H1 (cell line): ENCODE measurements at regions not wholly inside any gene's neighbourhood (a gene's known extent, or its start where the extent isn't known, plus 50 kb on each side); places are given as distances from the start of the nearest gene placed in this dataset.

ENCODE experiments used
- CTCF ChIA-PET: fragments of 300-600 bp; sonication (Branson Sonifier 250); formaldehyde crosslinking; loops from one replicate; lab custom pipeline; 2021; ENCODE audit not compliant: partially characterized antibody; lab: Charles Lee
- POLR2A ChIA-PET: fragments of 300-600 bp; sonication (Branson Sonifier 250); formaldehyde crosslinking; loops from one replicate; lab custom pipeline; 2021; ENCODE audit warnings: inconsistent platforms; ENCODE audit not compliant: partially characterized antibody; lab: Charles Lee
- DNase-seq, 2 experiments: peaks; one replicate each; pipeline versions ENCODE4 v3.0.0 to v3.0.0-alpha.2; 2010 to 2022; ENCODE audit warnings: low spot score in 2 of 2, low read depth in 1 of 2, mixed read lengths in 1 of 2
- FAIRE-seq: peaks from 2 replicates; lab custom pipeline; 2011; peaks lifted over from hg19 to GRCh38; lab: Jason Lieb, UNC
- H2AFZ ChIP-seq: 2 replicates; pipeline ENCODE4 v1.8.1; 2012; ENCODE audit warnings: low read length, inconsistent platforms
- H2AK5ac ChIP-seq: 2 replicates; pipeline ENCODE4 v1.6.1; 2013; ENCODE audit warnings: low read depth, low read length
- H2BK120ac ChIP-seq: replicated peaks from 2 replicates; pipeline ENCODE3; 2013; ENCODE audit warnings: low read depth, low read length, inconsistent platforms
- H2BK12ac ChIP-seq: 2 replicates; pipeline ENCODE4 v1.6.1; 2013; ENCODE audit warnings: low read depth, low read length
- H2BK15ac ChIP-seq: 2 replicates; pipeline ENCODE4 v1.6.1; 2013; ENCODE audit warnings: low read length
- H2BK20ac ChIP-seq: 2 replicates; pipeline ENCODE4 v1.6.1; 2013; ENCODE audit warnings: low read length
- H2BK5ac ChIP-seq: 2 replicates; pipeline ENCODE4 v1.6.1; 2013; ENCODE audit warnings: low read depth, low read length
- H3K14ac ChIP-seq: 2 replicates; pipeline ENCODE4 v1.6.1; 2013; ENCODE audit warnings: inconsistent platforms; ENCODE audit not compliant: insufficient read length
- H3K18ac ChIP-seq: 2 replicates; pipeline ENCODE4 v1.6.1; 2013; ENCODE audit warnings: low read length; ENCODE audit errors: extremely low read depth
- H3K23ac ChIP-seq: 2 replicates; pipeline ENCODE4 v1.6.1; 2013; ENCODE audit warnings: inconsistent platforms; ENCODE audit not compliant: insufficient read length
- H3K23me2 ChIP-seq: 2 replicates; pipeline ENCODE4 v1.6.1; 2013; ENCODE audit warnings: low read depth, low read length
- H3K27ac ChIP-seq: 2 replicates; pipeline ENCODE4 v1.6.1; 2011; ENCODE audit warnings: low read depth, low read length, inconsistent platforms
- H3K27me3 ChIP-seq, 4 experiments: replicated peaks in 1 of 4; 1 replicate in 1 of 4; 2 replicates in 3 of 4; pipeline versions ENCODE4 v1.6.1 to v1.8.1; 2011 to 2013; ENCODE audit warnings: low read length in 3 of 4, mild to moderate bottlenecking in 3 of 4, inconsistent platforms in 2 of 4, mixed read lengths in 2 of 4, moderate library complexity in 1 of 4; ENCODE audit not compliant: control insufficient read depth in 3 of 4, insufficient read depth in 3 of 4; ENCODE audit errors: extremely low read depth in 1 of 4
- H3K36me3 ChIP-seq, 4 experiments: 2 replicates each; pipeline versions ENCODE4 v1.6.1 to v1.8.1; 2011 to 2013; ENCODE audit warnings: mild to moderate bottlenecking in 4 of 4, low read length in 3 of 4, moderate library complexity in 2 of 4, control low read depth in 1 of 4, inconsistent platforms in 1 of 4; ENCODE audit not compliant: insufficient read depth in 4 of 4, control insufficient read depth in 2 of 4
- H3K4ac ChIP-seq: replicated peaks from 2 replicates; pipeline ENCODE3; 2013; ENCODE audit warnings: low read length, low read depth, mixed read lengths, inconsistent platforms; ENCODE audit not compliant: insufficient read length
- H3K4me1 ChIP-seq, 4 experiments: replicated peaks in 1 of 4; 1 replicate in 1 of 4; 2 replicates in 3 of 4; pipeline versions ENCODE4 v1.6.1 to v1.8.1; 2011 to 2013; ENCODE audit warnings: low read length in 3 of 4, inconsistent platforms in 2 of 4, mixed read lengths in 1 of 4; ENCODE audit not compliant: insufficient read depth in 4 of 4, control insufficient read depth in 3 of 4
- H3K4me2 ChIP-seq, 2 experiments: 2 replicates each; pipeline versions ENCODE4 v1.6.1 to v1.8.1; 2011 to 2013; ENCODE audit warnings: low read depth in 2 of 2, low read length in 2 of 2, control low read depth in 1 of 2, inconsistent platforms in 1 of 2, mild to moderate bottlenecking in 1 of 2; ENCODE audit not compliant: insufficient read depth in 1 of 2
- H3K4me3 ChIP-seq, 4 experiments: fragments of 200-600, 300-600 bp in 1 of 4; sonication (generic), shearing (Covaris generic), sonication (Bioruptor Twin) in 1 of 4; 2 replicates each; pipeline versions ENCODE4 v1.5.1 to v1.8.1; 2011 to 2016; ENCODE audit warnings: low read length in 4 of 4, low read depth in 3 of 4, control low read depth in 2 of 4, inconsistent platforms in 2 of 4, mild to moderate bottlenecking in 2 of 4, mixed read lengths in 1 of 4, moderate library complexity in 1 of 4; ENCODE audit not compliant: insufficient read depth in 2 of 4; ENCODE audit errors: extremely low read depth in 1 of 4
- H3K56ac ChIP-seq: replicated peaks from 2 replicates; pipeline ENCODE3; 2013; ENCODE audit warnings: low read depth, mild to moderate bottlenecking, mixed read lengths, low read length, inconsistent platforms; ENCODE audit not compliant: insufficient read length
- H3K79me1 ChIP-seq: 2 replicates; pipeline ENCODE4 v1.6.1; 2013; ENCODE audit warnings: low read depth, low read length, control low read depth
- H3K79me2 ChIP-seq, 2 experiments: 2 replicates each; pipeline versions ENCODE4 v1.6.1 to v1.8.1; 2012 to 2013; ENCODE audit warnings: low read length in 2 of 2, mild to moderate bottlenecking in 2 of 2, inconsistent platforms in 1 of 2; ENCODE audit not compliant: insufficient read depth in 2 of 2, control insufficient read depth in 1 of 2
- H3K9ac ChIP-seq, 4 experiments: replicated peaks in 1 of 4; 1 replicate in 1 of 4; 2 replicates in 3 of 4; pipeline versions ENCODE4 v1.6.1 to v1.8.1; 2011 to 2013; ENCODE audit warnings: low read depth in 3 of 4, low read length in 3 of 4, control low read depth in 2 of 4, mild to moderate bottlenecking in 2 of 4, moderate library complexity in 2 of 4, inconsistent platforms in 1 of 4; ENCODE audit errors: extremely low read depth in 1 of 4
- H3K9me3 ChIP-seq, 2 experiments: 2 replicates each; pipeline versions ENCODE4 v1.6.1 to v1.8.1; 2012 to 2013; ENCODE audit warnings: mild to moderate bottlenecking in 2 of 2, moderate library complexity in 2 of 2, control low read depth in 1 of 2, inconsistent platforms in 1 of 2, low read depth in 1 of 2, low read length in 1 of 2, mixed read lengths in 1 of 2; ENCODE audit not compliant: insufficient read depth in 2 of 2
- H4K20me1 ChIP-seq, 2 experiments: replicated peaks in 1 of 2; 2 replicates each; pipeline versions ENCODE3 to v1.8.1; 2011 to 2013; ENCODE audit warnings: inconsistent platforms in 2 of 2, low read length in 2 of 2, mild to moderate bottlenecking in 1 of 2; ENCODE audit not compliant: insufficient read depth in 2 of 2, control insufficient read depth in 1 of 2
- H4K5ac ChIP-seq: 2 replicates; pipeline ENCODE4 v1.6.1; 2013; ENCODE audit warnings: low read length, low read depth, mixed read lengths, inconsistent platforms; ENCODE audit not compliant: insufficient read length
- H4K8ac ChIP-seq: 2 replicates; pipeline ENCODE4 v1.8.0; 2013; ENCODE audit warnings: mild to moderate bottlenecking, moderate library complexity, low read length, inconsistent platforms; ENCODE audit not compliant: insufficient read depth; ENCODE audit errors: extremely low read depth
- H4K91ac ChIP-seq: replicated peaks from 2 replicates; pipeline ENCODE3; 2013; ENCODE audit warnings: low read length, mixed read lengths, inconsistent platforms; ENCODE audit not compliant: insufficient read length
- BRCA1 ChIP-seq: IDR thresholded peaks from 2 replicates; pipeline ENCODE4 v1.6.1; 2012; ENCODE audit warnings: low read depth, low read length, improper control_type of control experiment
- CEBPB ChIP-seq: IDR thresholded peaks from 2 replicates; pipeline ENCODE4 v1.6.1; 2012; ENCODE audit warnings: low read depth, low read length
- CREB1 ChIP-seq: IDR thresholded peaks from 2 replicates; pipeline ENCODE4 v1.6.1; 2012; ENCODE audit warnings: inconsistent platforms
- MAFK ChIP-seq: IDR thresholded peaks from 2 replicates; pipeline ENCODE4 v1.6.1; 2012; ENCODE audit warnings: low read depth, mild to moderate bottlenecking, improper control_type of control experiment, low read length
- SIN3A ChIP-seq, 2 experiments: IDR thresholded peaks in 1 of 2; conservative IDR thresholded peaks in 1 of 2; 2 replicates each; pipeline ENCODE4 v1.6.1; 2011 to 2012; ENCODE audit warnings: low read length in 2 of 2, improper control_type of control experiment in 1 of 2, low read depth in 1 of 2, mild to moderate bottlenecking in 1 of 2
- TBP ChIP-seq: IDR thresholded peaks from 2 replicates; pipeline ENCODE4 v1.6.1; 2011; ENCODE audit warnings: low read depth, low read length, improper control_type of control experiment
- WGBS, 2 experiments: shearing (Covaris generic) in 1 of 2; methylation state at CpG; one replicate each; pipeline versions ENCODE4 v1.1.6 to v1.1.7; 2013 to 2015; ENCODE audit warnings: low lambda C conversion rate in 2 of 2, mixed read lengths in 2 of 2, inconsistent platforms in 1 of 2, low coverage in 1 of 2, missing lambda C conversion rate in 1 of 2; ENCODE audit not compliant: insufficient replicate concordance in 2 of 2, insufficient coverage in 1 of 2, insufficient read length in 1 of 2; ENCODE audit errors: extremely low coverage in 1 of 2, missing lambda C conversion rate in 1 of 2; 5-methylcytosine and 5-hydroxymethylcytosine counted together

GRCh38 chr7:91559947-91560346 is 295.7 kb downstream of the FZD1 start:
- Histone ChIP-seq H3K23me2 (no peaks in the 10 kb centered on the region), H3K79me1 (no peaks in the 10 kb centered on the region), H3K23ac (no peak overlapping the region), H3K9me3 (no peaks in the 10 kb centered on the region), H4K91ac (no peak overlapping the region), H2AK5ac (no peak overlapping the region), H3K4me3 (no peak overlapping the region), H2BK12ac (no peak overlapping the region), H2BK15ac (no peak overlapping the region), H3K27ac (no peak overlapping the region), H3K14ac (no peak overlapping the region), H3K18ac (no peak overlapping the region), H3K4me2 (no peak overlapping the region), H2AFZ (no peak overlapping the region), H3K56ac (no peak overlapping the region), H3K79me2 (no peaks in the 10 kb centered on the region), H3K4ac (no peak overlapping the region), H3K9ac (no peak overlapping the region), H2BK5ac (no peak overlapping the region), H3K36me3 (no peaks in the 10 kb centered on the region), H4K8ac (no peak overlapping the region), H4K5ac (no peak overlapping the region), H2BK120ac (no peak overlapping the region), H2BK20ac (no peak overlapping the region), H4K20me1 (no peaks in the 10 kb centered on the region), H3K27me3 (no peaks in the 10 kb centered on the region), H3K4me1 (peaks cover 0 to 4% (median 0%) of the 10 kb centered on the region in 4 experiments; a peak in 2 of 7 replicates)
- ChIA-PET CTCF (interaction anchor here (1.2 kb wide), 1 partner anchor 267 kb away, joined by 3 read pairs; no protein-coding TSS in a partner anchor), POLR2A (no interaction called here)
- no peak for DNase-seq
- TF ChIP-seq TBP (no peak), BRCA1 (no peak), MAFK (no peak), SIN3A (conservative IDR thresholded peaks at IDR 0.05 in 1 of 2, IDR thresholded peaks at IDR 0.05 in 1 of 2; ENCODE audit: low read depth in 1 of 2, low read length in 2 of 2) (no peak), CEBPB (no peak), CREB1 (no peak)
- 89% methylated on average over 2 of the region's 2 CpGs; no CpG with 5 or more reads in 1 of the 2 experiments for WGBS, 2 experiments
- no peak for FAIRE-seq
